Renal cortex interstitium (tissue), 11 donors: ENCODE measurements at regions not wholly inside any gene's neighbourhood (a gene's known extent, or its start where the extent isn't known, plus 50 kb on each side); places are given as distances from the start of the nearest gene placed in this dataset.

Experiments used
- DNase-seq, 11 donors: peaks; one replicate each; pipeline ENCODE4 v3.0.0-alpha.2; 2013; ENCODE audit warnings: low read depth in 9 of 11, low spot score in 4 of 11; ENCODE audit errors: extremely low read depth in 1 of 11

DNA sequence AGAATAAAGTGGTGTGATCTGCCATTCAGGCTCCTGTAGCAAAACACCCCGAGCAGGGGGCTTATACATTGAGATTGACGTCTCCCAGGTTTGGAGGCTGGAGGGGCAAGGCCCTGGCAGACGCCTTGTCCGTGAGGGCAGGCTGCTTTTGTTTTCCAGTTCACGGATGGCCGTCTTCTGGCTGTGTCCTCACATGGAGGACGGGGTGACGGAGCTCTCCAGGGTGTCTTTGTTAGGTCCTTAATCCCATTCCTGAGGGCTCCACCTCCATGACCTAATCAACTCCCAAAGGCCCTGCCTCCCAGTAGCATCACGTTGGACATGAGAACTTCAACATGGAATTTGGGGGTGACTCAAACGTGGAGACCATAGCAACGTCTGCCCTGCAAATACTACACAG lies 147.7 kb downstream of the KIF26A start:
- DNase-seq, result no peak

DNA sequence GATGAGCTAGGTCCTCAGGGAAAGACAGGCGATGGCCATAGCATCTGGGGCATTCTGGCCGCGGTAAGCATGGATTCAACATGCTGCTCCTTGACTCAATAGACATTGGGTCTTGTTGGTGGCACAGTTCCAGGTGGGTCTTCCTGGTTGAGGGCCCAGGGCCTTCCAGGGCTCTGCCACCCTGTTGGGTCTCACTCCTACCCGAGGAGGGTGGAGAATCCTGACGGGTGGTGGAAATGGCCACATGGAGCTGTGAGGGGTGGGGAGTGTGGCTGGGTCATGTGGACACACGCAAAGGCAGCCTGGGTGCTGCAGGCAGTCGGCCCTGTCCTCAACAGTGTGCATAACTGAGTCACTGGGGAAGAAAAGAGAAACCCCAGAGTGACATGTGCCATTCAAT lies 148.1 kb downstream of the KIF26A start:
- no peak for DNase-seq

DNA sequence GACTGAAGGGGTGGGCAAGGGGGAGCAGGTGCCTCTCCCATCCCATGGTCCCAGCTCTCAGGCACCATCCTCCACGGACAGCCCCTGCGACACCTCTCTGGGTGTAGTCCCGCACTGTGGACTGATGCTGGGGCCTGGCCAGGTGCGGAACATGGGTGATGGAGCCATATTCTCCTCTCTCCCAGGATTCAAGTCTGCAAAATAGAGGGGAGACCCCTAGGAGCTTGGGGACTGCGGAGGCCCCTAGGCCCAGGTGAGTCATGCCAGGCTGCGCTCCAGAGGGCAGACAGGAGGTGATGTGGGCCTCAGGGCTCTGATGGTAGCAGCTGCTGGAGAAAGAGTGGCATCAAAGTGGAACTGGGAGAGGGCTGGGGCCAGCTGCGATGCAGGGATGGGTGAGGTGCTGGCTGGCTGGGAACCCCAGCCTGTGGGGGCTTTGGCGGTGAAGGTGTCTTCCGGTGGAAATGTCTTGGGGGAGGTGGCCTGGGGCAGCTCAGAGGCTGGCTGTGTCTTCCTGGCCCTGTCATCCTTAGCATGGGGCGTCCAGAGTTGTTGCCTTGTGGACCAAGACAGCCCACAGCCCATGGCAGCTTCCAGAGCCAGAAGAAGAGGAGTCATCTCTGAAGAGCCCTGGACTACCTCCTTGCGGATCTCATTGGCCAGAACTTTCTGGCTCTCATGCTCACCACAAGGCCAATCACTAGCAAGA lies 149.1 kb downstream of the KIF26A start:
- DNase-seq, result no peak

DNA sequence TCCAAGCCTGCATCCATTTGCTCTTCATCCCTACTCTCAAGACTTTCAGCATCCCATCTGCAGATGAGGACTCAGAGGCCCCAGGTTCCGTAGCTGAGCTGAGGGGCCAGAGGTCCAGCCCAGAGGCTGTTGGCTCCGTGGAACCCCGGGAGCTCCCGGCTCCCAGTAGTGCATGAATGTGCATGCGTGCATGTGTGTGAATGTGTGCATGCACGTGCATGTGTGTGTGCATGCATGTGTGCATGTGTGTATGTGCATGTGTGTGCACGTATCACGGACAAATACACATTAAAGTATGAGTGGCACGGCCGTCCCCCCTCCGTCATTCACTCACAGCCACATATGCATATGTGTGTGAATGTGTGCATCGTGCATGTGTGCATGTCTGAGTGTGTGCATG lies 149.9 kb downstream of the KIF26A start:
- DNase-seq, result no peak

DNA sequence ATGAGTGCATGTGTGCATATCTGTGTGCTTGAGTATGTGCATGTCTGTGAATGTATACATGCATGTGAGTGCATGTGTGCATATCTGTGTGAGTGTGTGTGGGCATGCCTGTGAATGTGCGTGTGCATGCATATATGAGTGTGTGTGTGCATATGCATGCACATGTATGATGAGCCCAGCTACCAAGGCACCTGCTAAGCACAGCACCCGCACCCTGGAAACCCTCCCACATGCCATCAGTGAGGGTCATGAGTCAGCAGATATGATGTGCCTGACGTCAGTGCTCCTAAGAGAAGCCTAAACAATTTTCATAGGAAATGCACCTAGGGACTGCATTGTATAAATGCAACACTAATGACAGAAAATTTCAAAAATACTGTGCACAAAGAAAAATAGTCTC lies 151.1 kb downstream of the KIF26A start:
- no peak for DNase-seq

DNA sequence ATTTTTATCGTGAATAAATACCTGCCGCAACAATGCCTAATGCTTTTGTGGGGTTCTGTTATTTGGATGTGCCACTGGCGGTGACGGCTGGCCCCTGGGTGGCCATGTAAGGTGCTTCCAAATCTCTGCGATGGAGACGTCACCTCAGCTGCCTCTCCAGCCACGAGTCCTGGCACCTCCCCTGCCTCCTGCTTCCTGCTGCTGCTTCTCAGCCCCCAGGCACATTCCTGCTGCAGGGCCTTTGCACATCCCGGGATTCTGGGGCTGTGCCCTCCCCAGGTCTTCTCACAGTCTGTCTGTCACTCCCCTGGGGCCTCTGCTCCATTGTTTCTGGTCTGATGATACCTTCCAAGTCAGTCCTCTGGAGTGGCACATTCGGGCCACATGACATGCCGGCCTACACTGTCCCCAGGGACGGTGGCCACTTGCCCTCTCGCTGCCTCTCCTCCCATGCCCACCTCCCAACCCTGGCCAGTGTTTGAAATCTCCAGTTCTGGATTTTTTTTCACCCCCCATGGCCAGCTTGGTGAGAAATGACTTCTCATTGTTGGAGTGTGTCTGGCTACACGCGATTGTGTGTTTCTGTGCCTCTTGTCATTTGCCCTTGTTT lies 151.8 kb downstream of the KIF26A start:
- no peak for DNase-seq

DNA sequence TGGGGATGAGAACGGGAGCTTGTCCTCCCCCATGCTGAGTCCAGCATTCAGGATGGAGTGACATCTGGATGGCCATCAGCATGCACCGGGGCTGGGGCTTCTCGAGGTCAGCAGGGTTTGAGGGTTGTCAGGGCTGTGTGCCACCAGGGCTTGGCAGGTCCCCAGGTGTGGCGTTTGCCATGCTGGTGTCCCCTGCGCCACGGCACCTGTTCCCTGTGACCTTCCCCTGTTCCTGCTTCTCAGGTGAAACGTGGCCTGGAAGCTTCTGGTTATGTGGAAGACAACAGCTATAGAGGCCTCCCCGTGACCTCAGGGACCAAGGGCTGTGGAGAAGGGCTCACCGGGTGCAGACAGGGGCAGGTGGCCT lies 152.4 kb downstream of the KIF26A start:
- no peak for DNase-seq

DNA sequence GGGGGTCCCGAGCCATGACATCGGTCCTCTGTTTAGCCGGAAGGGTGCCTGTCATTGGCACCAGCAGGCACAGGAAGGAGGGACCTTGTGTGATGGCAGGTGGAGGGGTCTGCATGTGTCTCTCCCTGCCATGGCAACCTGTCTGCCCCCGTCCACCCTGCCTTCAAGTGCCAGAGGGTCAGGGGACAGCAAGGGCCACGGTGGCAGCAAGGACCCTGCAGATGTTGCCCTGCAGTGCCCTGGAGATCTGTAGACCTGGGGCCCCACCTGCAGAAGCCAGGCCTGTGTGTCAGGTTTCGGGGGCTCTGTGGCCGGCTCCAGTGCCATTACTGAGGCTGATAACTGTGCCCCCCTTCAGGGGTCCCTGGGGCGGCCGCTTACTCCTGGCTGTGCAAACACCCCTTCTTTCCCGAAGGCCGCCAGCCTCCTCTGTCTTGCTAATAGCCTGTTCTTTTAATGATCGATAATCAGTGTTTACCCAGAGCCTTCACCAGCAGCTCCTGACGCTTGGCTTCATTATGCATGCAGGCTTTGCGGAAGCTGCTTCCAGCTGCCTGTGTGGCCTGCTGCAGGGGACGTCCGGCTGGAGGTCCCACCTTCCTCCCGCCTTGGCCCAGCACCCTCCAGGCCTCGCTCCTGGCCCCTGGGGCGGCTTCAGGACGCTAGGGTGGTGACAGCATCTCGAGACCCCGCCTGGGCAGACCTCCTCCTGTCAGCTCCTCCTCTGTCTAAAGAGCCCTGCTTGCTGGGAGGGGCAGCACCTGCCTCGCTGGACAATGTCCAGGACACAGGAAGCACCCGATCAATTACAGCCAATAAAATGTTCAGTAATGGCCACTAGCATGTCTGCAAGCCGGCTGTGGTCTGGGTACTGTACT lies 153.0 kb downstream of the KIF26A start:
- DNase-seq, result no peak

DNA sequence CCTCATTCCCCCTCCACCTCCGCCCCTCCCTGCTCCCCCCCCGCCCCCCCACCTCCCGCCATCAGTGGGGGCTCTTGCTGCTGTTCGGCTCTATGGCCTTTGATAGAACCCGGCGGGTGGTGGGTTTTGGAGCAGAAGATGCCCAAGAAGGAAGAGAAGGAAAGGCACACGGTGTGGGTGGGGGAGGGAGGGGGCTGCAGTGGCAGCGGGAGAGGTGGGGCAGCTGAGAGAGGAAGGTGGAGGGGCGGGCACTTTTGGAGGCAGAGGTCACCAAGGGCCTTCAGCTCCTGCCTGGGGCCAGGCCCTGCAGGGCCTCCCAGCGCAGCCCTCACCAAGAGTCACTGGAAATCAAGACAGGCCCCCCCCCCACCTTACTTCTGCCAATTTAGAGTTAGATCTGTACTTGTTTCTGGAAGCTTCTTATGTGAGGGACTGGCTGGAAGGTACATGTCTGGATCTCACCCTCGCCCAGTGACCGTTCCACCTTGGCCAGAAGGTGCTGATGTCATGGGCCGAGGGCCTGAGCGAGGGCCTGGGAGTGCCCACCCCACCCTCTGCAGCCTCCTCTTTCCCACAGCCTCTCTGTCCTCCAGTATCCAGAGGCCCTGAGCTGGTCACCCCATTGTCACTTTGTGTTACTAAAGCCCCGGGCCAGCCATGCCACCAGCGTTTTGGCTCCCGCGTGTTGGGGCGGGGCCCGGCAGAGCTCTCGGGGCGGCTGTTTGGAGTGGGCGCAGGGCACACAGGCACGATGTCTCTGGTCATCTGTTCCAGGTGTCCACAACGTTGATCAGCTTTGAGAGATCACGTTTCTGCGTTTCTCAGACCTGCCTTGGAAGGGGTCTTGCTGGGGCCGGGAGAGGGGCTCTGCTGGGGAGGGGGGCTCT lies 153.9 kb downstream of the KIF26A start:
- DNase-seq, result no peak

DNA sequence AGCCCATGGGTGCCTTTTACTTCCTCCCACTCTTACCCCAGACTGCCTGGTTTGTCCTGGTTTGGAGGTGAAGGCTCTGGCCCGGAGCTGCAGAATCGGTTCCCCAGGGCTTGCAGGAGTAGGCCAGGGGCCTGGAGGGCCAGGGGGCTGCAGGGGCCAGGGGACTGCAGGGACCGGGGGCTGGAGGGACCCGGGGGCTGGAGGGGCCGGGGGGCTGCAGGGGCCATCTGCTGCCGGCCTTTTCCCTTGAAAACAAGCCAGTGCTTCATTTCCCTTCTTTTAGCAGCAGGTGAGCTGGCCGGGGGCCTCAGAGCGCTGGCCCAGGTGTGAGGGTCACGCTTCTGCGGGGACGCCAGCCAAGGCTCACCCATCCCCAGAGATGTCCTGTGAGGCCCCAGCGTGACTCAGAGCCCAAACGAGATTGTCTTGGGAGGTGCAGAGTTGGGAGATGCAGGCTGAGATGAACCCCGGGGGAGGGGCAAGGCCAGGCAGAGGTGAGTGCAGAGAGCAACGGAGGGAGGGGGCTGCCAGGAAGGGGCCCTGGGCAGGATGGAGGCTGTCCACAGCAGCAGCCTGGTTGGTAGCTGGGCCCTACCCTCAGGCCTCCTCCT lies 154.9 kb downstream of the KIF26A start:
- DNase-seq, result no peak

DNA sequence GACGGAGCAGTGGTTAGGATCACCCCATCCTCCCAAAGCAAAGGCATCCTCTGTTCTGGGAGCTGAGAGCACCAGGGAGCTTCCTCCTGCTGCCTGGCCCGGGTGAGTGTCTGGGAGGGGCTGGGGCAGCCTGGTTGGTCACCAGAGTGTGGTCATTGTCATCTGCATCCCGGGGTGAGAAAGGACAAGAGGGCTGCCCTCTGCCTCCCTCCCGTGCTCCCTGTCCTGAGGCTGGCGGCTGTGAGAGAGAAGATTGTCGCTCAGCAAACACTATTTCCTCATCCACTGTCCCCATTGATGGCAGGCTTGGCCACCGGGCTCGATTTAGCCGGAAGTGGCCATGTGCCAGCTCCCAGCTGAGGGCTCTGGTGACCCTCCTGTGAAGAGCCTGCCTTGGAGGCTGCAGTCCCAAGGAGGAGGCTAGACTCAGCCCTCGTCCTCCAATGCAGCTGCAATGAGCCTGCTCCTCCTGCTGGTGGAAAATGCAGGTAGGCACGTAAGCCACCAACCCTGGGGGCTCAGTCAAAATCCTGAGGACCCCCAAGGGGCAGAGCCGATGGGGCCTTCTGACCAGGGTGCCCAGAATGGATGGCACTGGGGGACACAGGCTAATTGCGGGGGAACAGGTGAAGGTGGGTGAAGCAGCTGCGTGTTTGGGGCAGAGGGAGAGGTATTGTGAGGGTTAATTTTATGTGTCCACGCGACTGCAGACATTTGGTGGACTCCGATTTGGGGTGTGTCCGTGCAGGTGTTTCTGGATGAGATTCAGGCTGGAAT lies 155.7 kb downstream of the KIF26A start:
- no peak for DNase-seq

DNA sequence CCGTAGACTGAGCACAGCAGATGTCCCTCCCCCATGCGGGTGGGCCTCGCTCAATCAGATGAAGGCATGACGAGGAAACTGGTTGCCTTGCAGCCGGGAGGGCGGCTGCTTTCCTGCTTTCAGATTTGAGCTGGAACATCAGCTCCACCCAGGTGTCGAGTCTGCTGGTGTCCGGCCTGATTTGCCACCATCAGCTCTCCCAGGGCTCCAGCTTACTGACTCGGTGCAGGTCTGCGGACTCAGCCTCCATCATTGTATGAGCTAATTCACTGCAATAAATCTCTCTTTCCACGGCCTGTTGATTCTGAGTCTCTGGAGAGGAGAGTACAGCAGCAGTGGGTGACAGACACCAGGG lies 156.2 kb downstream of the KIF26A start:
- peak in 2 of 11 donors; percentile 24 to 32 for DNase-seq

DNA sequence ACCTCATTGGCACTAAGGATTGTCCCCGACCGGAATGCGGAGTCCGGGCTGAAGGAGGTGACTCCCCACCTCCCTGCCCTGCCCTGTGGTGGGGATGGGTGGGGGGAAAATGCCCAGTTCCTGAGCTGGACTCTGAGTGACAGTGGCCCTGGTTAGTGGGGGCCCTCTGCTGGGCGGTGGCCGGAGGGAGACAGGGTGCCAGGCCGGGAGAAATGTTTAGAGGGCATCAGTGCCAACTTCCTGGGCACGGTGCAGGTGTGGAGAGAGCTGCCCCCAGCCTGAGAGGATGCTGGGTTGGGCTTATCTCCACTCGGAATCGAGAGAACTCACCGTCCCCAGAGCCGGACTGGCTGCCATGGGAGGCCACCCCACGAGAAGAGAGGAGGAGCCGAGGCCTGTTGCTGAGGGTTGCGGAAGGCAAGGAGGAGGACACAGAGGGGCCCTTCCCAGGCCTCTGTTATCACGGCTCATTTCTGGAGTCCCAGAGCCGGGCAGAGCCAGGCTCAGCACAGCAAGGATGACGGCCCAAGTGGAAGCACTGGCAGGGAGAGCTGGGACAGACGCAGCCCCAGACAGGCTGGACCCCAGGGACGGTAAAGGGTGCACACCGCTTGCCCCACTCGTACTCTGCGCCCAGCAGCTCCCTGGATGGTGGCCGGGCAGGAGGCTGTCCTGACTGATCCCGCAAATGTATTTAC lies 156.7 kb downstream of the KIF26A start:
- no peak for DNase-seq

DNA sequence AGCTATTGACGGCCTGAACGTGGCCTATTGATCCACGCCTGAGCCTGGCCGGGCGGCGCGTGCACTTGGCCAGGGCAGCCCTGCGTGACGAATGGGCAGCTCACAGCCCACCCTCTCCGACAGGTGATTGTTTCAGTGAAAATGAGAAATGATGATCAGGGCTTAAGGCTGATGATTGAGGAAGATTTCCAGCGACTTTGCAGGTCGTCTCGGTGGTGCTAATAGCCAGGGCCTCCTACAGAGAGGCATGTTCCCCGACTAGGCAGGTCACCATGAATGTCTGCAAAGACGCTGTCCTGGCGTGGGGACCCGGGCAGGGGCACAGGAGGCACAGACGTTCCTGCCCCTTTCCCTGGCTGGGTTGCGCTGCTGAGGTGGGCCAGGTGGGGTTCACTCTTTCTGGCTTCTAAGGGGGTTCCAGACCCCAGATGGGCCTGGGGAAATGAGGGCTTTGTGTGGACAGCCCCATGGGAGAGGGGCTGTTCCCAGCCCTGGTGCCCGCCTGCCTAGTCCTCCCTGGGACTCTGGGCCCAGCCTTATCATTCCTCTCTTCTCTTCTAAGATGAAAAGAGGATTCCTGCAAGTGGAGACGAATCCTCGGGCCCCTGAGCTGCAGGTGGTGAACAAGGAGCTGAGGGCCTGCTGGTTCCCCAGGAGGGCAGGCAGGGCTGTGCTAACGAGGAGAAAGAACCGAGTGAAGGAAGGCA lies 157.4 kb downstream of the KIF26A start:
- no peak for DNase-seq

DNA sequence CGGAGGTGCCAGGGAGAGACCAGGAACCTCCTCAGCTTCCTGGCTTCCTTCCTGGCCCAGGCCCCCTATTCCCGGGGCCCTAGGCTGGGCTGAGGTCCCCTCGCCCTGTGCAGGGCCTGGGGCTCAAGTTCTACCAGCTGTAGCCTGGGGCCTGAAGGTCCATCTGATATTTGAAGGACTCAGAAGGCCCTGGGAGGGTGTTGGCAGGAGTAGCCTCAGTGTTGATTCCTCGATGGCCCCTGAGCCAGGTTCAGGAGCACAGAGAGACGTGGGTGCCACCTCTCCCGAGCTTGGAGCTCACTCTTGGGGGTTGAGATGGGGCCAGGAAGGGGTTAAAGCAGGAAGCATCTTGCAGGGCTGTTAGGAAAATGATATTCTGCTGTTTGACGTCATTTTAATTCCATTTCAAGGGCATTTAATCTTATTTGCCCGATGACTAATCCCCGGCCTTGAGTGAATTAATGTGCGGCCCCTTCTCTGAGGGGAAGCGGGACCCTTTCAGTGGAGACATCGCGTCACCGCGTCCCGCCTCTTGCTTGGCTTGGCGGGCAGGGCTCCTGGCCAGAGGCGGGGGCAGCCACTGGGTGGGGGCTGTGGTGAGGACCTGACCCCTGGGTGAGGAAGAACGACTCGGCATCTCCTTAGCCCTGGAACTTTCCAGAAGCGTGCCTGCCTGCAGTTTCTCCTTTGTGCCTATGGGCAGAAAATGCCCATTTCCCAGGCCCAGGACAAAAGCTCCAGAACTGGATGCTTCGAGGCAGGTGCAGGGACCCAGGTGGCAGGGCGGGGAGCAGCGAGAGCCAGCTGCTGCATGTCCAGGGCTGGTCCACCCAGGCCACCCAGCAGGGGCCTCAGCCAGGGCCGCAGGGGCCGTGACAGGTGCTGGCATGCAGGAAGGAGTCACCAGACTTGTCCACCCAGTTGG lies 158.3 kb downstream of the KIF26A start:
- no peak for DNase-seq

DNA sequence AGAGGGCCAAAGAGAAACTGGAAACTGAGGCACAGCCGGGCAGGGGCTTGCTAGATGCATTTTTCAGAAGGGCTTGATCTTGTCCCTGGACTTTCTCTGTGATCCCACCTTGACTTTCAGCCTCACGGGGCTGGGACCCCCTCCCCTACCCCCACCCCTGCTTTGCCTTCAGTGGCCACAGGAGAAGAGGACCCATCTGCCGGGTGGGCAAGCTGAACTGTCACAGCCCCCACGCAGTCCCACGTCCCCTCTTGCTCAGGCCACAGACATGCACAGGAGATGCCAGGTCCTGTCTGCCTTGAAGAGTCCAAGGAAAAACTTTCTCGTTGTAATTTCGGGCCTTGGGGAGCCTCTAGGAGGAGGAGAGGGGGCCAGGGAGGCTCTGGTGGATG lies 158.9 kb downstream of the KIF26A start:
- DNase-seq, result no peak
